ENCODE measurements at regions not wholly inside any gene's neighbourhood (a gene's known extent, or its start where the extent isn't known, plus 50 kb on each side); places are given as distances from the start of the nearest gene placed in this dataset.

DNA sequence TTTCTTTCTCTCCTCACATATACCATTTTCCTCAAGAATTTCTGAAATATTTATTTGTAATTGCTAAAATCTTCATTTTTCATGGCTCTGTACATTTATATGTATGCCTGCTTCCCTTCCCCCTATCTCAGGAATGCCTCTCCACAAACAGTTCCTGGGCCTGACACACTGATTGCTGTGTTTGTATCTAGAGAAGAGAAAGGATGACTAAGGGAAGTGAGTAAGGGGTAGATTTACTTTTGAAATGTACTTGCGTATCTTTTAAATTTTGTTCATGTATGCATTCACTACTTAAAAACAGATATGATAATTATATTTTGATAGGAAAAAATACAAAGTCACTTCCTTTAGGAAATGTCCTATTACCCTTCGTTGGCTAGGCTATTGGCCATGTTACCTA, 790.8 kb downstream of the PCDH18 start (continued):
- TF ChIP-seq ZNF549 (tag by site-specific recombination; IDR thresholded peaks at IDR 0.05) (no peak), ZNF155 (tag by site-specific recombination; IDR thresholded peaks at IDR 0.05) (no peak), ZNF629 (tag by site-specific recombination; IDR thresholded peaks at IDR 0.05) (no peak), ZNF10 (tag by site-specific recombination; IDR thresholded peaks at IDR 0.05) (no peak), FEZF1 (tag by site-specific recombination; IDR thresholded peaks at IDR 0.05) (no peak), ZSCAN30 (tag by site-specific recombination; IDR thresholded peaks at IDR 0.05) (no peak), ZNF768 (tag by site-specific recombination; IDR thresholded peaks at IDR 0.05) (no peak), ZNF561 (tag by site-specific recombination; IDR thresholded peaks at IDR 0.05; ENCODE audit: borderline replicate concordance) (no peak), ZNF785 (tag by site-specific recombination; IDR thresholded peaks at IDR 0.05) (no peak)
- TF ChIP-seq, protein P1, sequence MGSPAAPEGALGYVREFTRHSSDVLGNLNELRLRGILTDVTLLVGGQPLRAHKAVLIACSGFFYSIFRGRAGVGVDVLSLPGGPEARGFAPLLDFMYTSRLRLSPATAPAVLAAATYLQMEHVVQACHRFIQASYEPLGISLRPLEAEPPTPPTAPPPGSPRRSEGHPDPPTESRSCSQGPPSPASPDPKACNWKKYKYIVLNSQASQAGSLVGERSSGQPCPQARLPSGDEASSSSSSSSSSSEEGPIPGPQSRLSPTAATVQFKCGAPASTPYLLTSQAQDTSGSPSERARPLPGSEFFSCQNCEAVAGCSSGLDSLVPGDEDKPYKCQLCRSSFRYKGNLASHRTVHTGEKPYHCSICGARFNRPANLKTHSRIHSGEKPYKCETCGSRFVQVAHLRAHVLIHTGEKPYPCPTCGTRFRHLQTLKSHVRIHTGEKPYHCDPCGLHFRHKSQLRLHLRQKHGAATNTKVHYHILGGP (tag by site-specific recombination; IDR thresholded peaks at IDR 0.05), result no peak

DNA sequence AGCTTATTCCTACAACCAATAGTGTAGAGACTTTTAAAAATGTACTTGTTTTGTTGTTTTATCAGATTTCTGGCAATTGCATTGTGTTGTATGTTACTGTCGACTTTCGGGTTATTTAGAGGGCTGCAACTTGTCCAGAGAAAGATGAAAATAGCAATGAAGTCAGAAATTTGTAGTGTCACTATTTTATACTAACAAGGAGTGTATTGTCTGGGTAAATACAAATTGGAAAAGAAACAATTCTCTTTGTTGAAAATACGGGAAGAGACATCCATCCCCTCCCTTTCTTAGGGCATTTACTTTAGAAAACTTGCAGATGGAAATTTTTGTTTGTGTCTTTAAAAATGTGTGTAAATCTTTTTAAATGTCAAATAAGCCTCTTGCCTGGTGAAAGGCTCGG, 792.0 kb downstream of the PCDH18 start:
- H3K4me1 ChIP-seq (ENCODE audit: control insufficient read depth, insufficient read depth, low read length), result no peaks in the 10 kb centered on the region
- H3K27ac ChIP-seq (ENCODE audit: extremely low read depth, low read depth, low read length), result no peak overlapping the region
- CTCF ChIA-PET, result no interaction called here
- POLR2A ChIA-PET, result no interaction called here
- H3K36me3 ChIP-seq (ENCODE audit: control insufficient read depth in 2 of 2, insufficient read depth in 1 of 2, low read length in 2 of 2), result no peaks in the 10 kb centered on the region
- TF ChIP-seq HOXA7 (CRISPR knock-in tag; IDR thresholded peaks at IDR 0.05; ENCODE audit: borderline replicate concordance) (no peak), ZNF585B (tag by site-specific recombination; IDR thresholded peaks at IDR 0.05) (no peak), ZSCAN30 (tag by site-specific recombination; IDR thresholded peaks at IDR 0.05) (no peak), ZNF274 (IDR thresholded peaks at IDR 0.05; ENCODE audit: low read length) (no peak), ZNF274 (tag by site-specific recombination; IDR thresholded peaks at IDR 0.05; ENCODE audit: borderline replicate concordance) (no peak), ZNF146 (tag by site-specific recombination; IDR thresholded peaks at IDR 0.05) (no peak), ZNF549 (tag by site-specific recombination; IDR thresholded peaks at IDR 0.05) (no peak), ZNF175 (tag by site-specific recombination; IDR thresholded peaks at IDR 0.05) (no peak), ZBTB17 (tag by site-specific recombination; IDR thresholded peaks at IDR 0.05) (no peak), ZNF221 (tag by site-specific recombination; IDR thresholded peaks at IDR 0.05; ENCODE audit: borderline replicate concordance) (no peak), GLI4 (tag by site-specific recombination; IDR thresholded peaks at IDR 0.05) (no peak), ZBTB7A (tag by site-specific recombination; IDR thresholded peaks at IDR 0.05; ENCODE audit: low read depth) (no peak), ZNF596 (tag by site-specific recombination; IDR thresholded peaks at IDR 0.05) (no peak), ZNF623 (tag by site-specific recombination; IDR thresholded peaks at IDR 0.05) (no peak), BCL11B (tag by site-specific recombination; IDR thresholded peaks at IDR 0.05; ENCODE audit: low read depth) (no peak), ZNF157 (tag by site-specific recombination; IDR thresholded peaks at IDR 0.05) (no peak)
- TF ChIP-seq, protein P2, sequence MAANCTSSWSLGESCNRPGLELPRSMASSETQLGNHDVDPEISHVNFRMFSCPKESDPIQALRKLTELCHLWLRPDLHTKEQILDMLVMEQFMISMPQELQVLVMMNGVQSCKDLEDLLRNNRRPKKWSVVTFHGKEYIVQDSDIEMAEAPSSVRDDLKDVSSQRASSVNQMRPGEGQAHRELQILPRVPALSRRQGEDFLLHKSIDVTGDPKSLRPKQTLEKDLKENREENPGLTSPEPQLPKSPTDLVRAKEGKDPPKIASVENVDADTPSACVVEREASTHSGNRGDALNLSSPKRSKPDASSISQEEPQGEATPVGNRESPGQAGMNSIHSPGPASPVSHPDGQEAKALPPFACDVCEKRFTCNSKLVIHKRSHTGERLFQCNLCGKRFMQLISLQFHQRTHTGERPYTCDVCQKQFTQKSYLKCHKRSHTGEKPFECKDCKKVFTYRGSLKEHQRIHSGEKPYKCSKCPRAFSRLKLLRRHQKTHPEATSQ (tag by site-specific recombination; IDR thresholded peaks at IDR 0.05), result no peak
- no peak overlapping the region for H3K4me3 ChIP-seq (ENCODE audit: low read depth, low read length)
- no peaks in the 10 kb centered on the region for H3K9me3 ChIP-seq (ENCODE audit: control insufficient read depth, insufficient read depth, low read depth, low read length)

DNA sequence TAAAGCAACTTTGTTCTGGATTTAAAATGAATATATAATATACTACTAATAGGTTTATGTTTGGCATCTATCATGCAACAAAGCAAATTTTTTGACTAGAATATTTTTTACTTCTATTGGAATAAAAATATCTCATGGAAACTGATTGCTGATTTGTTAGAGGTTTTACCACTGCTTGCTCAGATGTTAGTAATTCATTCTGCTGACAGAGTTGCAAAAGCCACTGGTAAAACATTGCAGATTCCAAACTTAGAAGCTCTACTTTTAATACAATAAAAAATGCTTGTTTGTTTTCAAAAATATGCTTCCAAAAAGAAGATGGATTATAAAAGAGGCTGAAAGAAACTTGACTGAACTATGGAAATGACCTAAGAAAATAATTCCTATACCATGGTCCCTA, 795.2 kb downstream of the PCDH18 start:
- TF ChIP-seq ZBTB48 (tag by site-specific recombination; IDR thresholded peaks at IDR 0.05), result no peak
- no peak for TF ChIP-seq BCL11A (tag by site-specific recombination; IDR thresholded peaks at IDR 0.05; ENCODE audit: low read depth)
- no peak for TF ChIP-seq YY2 (tag by site-specific recombination; IDR thresholded peaks at IDR 0.05)
- TF ChIP-seq ZNF366 (tag by site-specific recombination; conservative IDR thresholded peaks at IDR 0.05), result no peak
- no peak for TF ChIP-seq ZNF624 (tag by site-specific recombination; IDR thresholded peaks at IDR 0.05)
- no peak for TF ChIP-seq ZNF174 (tag by site-specific recombination; IDR thresholded peaks at IDR 0.05)
- CTCF ChIA-PET, result no interaction called here

More for the DNA sequence above, 795.2 kb downstream of the PCDH18 start:
- POLR2A ChIA-PET, result no interaction called here
- Histone ChIP-seq H3K4me1 (ENCODE audit: control insufficient read depth, insufficient read depth, low read length) (no peaks in the 10 kb centered on the region), H3K27ac (ENCODE audit: extremely low read depth, low read depth, low read length) (no peak overlapping the region), H3K9me3 (ENCODE audit: control insufficient read depth, insufficient read depth, low read depth, low read length) (no peaks in the 10 kb centered on the region), H3K36me3 (ENCODE audit: control insufficient read depth in 2 of 2, insufficient read depth in 1 of 2, low read length in 2 of 2) (no peaks in the 10 kb centered on the region), H3K4me3 (ENCODE audit: low read depth, low read length) (no peak overlapping the region)
